ENCODE measurements at regions not wholly inside any gene's neighbourhood (a gene's known extent, or its start where the extent isn't known, plus 50 kb on each side); places are given as distances from the start of the nearest gene placed in this dataset.
"Not testable (repeated sequence)": the region's sequence is repeated elsewhere in the genome, so short reads cannot be mapped to it uniquely, and the experiment has no call there.

GRCh38 chr15:22232675-22233074 is 152.3 kb downstream of the OR4M2 start:
- intact Hi-C loops (cut with micrococcal nuclease): no loop called here
- FAIRE-seq: peak; percentile 55
- CTCF ChIA-PET: no interaction called here

GRCh38 chr15:22235261-22235930 is 155.1 kb downstream of the OR4M2 start:
- CTCF ChIA-PET; H3K4me3 ChIP-seq (replicated peaks in 1 of 3; ENCODE audit: insufficient read depth in 1 of 3, low read depth in 1 of 3, low read length in 3 of 3); H3K79me2 ChIP-seq (ENCODE audit: control insufficient read depth, insufficient read depth, low read length); H3K4me2 ChIP-seq (ENCODE audit: insufficient read depth, low read length); H3K9ac ChIP-seq (replicated peaks; ENCODE audit: extremely low read depth, insufficient read depth, low read length); H3K27ac ChIP-seq (ENCODE audit: insufficient read depth, low read depth, low read length); H3K4me1 ChIP-seq (ENCODE audit: control insufficient read depth, extremely low read depth, insufficient read depth, low read length); H4K20me1 ChIP-seq (replicated peaks; ENCODE audit: control insufficient read depth, extremely low read depth, insufficient read depth, low read length); dilution Hi-C loops (cut with MboI; ENCODE audit: extremely low pct_ligation_motif_present, low sequenced_read_pairs); POLR2A ChIA-PET; DNase-seq (ENCODE audit: low read depth, low spot score); H3K27me3 ChIP-seq (ENCODE audit: control insufficient read depth in 2 of 2, insufficient read depth in 2 of 2, low read length in 2 of 2); FAIRE-seq; H3K9me1 ChIP-seq (replicated peaks; ENCODE audit: control insufficient read depth, extremely low read depth, insufficient read depth, low read length); BruUV-seq (replicated peaks); H3K36me3 ChIP-seq (ENCODE audit: control insufficient read depth in 2 of 2, extremely low read depth in 1 of 2, insufficient read depth in 2 of 2, low read length in 2 of 2); H2AFZ ChIP-seq (ENCODE audit: low read depth, low read length); intact Hi-C loops (cut with micrococcal nuclease): not testable (repeated sequence)
- H3K9me3 ChIP-seq (replicated peaks; ENCODE audit: control insufficient read depth, insufficient read depth, low read length): peaks cover 31% of the 10 kb centered on the region

More at GRCh38 chr15:22232675-22233074, 152.3 kb downstream of the OR4M2 start:
- no peak overlapping the region for H3K4me2 ChIP-seq (ENCODE audit: insufficient read depth, low read length)
- H3K27me3 ChIP-seq (ENCODE audit: control insufficient read depth in 2 of 2, insufficient read depth in 2 of 2, low read length in 2 of 2): no peaks in the 10 kb centered on the region
- H4K20me1 ChIP-seq (replicated peaks; ENCODE audit: control insufficient read depth, extremely low read depth, insufficient read depth, low read length): no peaks in the 10 kb centered on the region
- H2AFZ ChIP-seq (ENCODE audit: low read depth, low read length): no peak overlapping the region
- H3K4me3 ChIP-seq (replicated peaks in 1 of 3; ENCODE audit: insufficient read depth in 1 of 3, low read depth in 1 of 3, low read length in 3 of 3): no peak overlapping the region
- no peak overlapping the region for H3K9ac ChIP-seq (replicated peaks; ENCODE audit: extremely low read depth, insufficient read depth, low read length)
- TF ChIP-seq CTCF (IDR thresholded peaks at IDR 0.05; ENCODE audit: extremely low read depth in 1 of 2, insufficient read depth in 1 of 2, low read depth in 1 of 2, low read length in 2 of 2) (no peak), GATA2 (IDR thresholded peaks at IDR 0.05; ENCODE audit: insufficient read depth, insufficient read length, low read depth, low read length) (no peak), EZH2 (IDR thresholded peaks at IDR 0.05; ENCODE audit: borderline replicate concordance, low read depth, low read length, severe bottlenecking) (no peak), MYC (IDR thresholded peaks at IDR 0.05; ENCODE audit: low read depth, low read length) (no peak), JUN (IDR thresholded peaks at IDR 0.05; ENCODE audit: borderline replicate concordance, insufficient read depth, insufficient read length, low read depth) (no peak), FOS (IDR thresholded peaks at IDR 0.05; ENCODE audit: borderline replicate concordance, insufficient read depth, low read length) (no peak), POLR2A (IDR thresholded peaks at IDR 0.05; ENCODE audit: low read depth, low read length) (no peak), MAX (IDR thresholded peaks at IDR 0.05; ENCODE audit: insufficient read depth, insufficient read length) (no peak), POLR2AphosphoS5 (IDR thresholded peaks at IDR 0.05; ENCODE audit: insufficient read depth, low read depth, low read length) (no peak)
- H3K79me2 ChIP-seq (ENCODE audit: control insufficient read depth, insufficient read depth, low read length): no peaks in the 10 kb centered on the region
- no peak for DNase-seq (ENCODE audit: low read depth, low spot score)
- H3K9me1 ChIP-seq (replicated peaks; ENCODE audit: control insufficient read depth, extremely low read depth, insufficient read depth, low read length): no peaks in the 10 kb centered on the region
- no peaks in the 10 kb centered on the region for H3K4me1 ChIP-seq (ENCODE audit: control insufficient read depth, extremely low read depth, insufficient read depth, low read length)
- peaks cover 24% of the 10 kb centered on the region for H3K9me3 ChIP-seq (replicated peaks; ENCODE audit: control insufficient read depth, insufficient read depth, low read length)
- dilution Hi-C loops (cut with MboI; ENCODE audit: extremely low pct_ligation_motif_present, low sequenced_read_pairs): no loop called here
- POLR2A ChIA-PET: no interaction called here
- no peaks in the 10 kb centered on the region for H3K36me3 ChIP-seq (ENCODE audit: control insufficient read depth in 2 of 2, extremely low read depth in 1 of 2, insufficient read depth in 2 of 2, low read length in 2 of 2)
- no peak overlapping the region for H3K27ac ChIP-seq (ENCODE audit: insufficient read depth, low read depth, low read length)
- no TSS peak for BruUV-seq (replicated peaks)
